HG03135 (cell line): ENCODE measurements at regions not wholly inside any gene's neighbourhood (a gene's known extent, or its start where the extent isn't known, plus 50 kb on each side); places are given as distances from the start of the nearest gene placed in this dataset.
"Not testable (repeated sequence)": the region's sequence is repeated elsewhere in the genome, so short reads cannot be mapped to it uniquely, and the experiment has no call there.

Source experiments
- ATAC-seq: cut with Tn5 transposase; IDR thresholded peaks from one replicate; pipeline ENCODE4 v1.9.1; 2021; ENCODE audit warnings: mild to moderate bottlenecking, moderate library complexity; ENCODE audit not compliant: unreplicated experiment

DNA sequence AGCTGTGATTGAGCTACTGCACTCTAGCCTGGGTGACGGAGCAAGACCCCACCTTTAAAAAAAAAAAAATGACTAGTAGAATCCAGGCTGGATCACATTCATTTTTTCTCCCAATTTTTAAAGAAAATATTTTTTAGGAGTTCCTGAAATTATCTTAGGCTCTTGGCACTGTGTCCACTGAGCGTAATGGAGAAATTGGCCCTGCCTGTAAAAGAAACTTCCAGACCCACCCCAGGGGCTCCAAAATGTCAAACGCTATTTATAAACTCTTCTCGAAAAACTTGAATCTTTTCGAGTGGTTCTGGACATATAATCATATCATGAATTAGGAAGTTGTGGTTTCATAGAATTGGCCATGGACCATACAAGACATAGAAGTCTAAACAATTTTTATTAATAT, 300.2 kb upstream of the RGMA start:
- ATAC-seq = no peak

DNA sequence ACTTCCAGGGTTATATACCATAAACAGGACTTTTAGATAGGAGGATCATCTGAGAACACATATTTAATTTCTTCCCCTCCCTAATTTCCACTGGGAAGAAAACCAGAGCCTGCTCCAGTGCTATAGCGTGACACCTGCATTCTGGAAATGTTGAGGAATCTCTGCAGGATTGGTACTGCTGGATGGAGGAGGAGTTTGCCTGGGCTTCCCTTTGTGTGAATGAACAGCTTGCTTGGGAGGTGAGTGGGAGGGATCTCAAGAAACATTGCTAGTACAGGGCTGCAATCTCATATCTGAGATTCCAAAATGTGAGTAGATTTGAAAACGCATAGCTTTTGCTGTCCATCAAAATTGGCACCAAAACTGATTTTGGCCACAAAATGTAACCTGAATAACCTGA, 295.9 kb upstream of the RGMA start:
- no peak for ATAC-seq

DNA sequence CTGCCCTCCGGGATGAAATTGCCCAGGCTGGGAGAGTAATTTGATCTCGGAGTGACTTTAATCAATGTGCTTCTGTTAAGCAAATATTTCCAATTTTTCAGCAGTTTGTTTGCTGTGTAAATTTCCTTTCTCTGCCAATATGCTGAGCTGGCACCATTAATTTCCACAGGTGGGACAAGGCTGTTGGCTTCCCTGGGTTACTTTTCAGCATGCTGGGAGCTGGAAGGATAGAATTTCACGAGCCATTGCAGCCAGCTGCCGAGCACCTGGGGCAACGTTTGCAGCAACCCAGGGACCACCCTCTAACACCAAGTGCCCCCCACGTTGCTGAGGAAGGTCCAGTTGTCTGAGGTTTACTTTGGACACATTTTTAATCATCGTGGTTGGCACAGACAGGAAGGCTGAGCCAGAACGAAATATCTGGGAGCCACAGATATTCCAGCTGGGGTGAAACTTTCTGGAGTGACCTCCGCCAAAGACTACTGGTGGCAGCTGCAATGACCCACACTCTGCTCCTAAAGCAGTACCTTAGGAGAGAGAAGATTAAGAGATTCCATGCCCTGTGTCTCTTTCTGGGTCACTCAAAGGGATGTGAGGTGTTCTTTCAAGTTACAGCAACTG, 293.3 kb upstream of the RGMA start:
- no peak for ATAC-seq

DNA sequence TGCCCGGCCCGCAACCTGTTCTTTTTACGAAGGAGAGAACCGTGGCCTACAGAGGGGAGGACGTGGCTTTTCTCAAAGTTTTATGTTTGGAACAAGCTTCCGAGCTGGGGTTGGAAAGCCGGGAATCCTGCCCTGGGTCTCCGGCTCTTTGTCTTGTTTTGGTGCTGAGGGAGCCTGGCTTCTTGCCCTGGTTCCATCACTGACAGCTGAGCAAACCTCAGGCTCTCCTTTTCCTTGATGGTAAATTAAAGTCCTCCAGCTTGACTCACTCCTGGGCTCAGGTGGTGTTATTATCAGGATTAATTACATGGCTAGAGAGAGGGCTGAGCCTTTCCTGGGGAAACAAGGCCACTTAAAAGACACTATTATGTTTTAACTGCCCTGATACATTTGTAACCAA, 289.5 kb upstream of the RGMA start:
- ATAC-seq = no peak

DNA sequence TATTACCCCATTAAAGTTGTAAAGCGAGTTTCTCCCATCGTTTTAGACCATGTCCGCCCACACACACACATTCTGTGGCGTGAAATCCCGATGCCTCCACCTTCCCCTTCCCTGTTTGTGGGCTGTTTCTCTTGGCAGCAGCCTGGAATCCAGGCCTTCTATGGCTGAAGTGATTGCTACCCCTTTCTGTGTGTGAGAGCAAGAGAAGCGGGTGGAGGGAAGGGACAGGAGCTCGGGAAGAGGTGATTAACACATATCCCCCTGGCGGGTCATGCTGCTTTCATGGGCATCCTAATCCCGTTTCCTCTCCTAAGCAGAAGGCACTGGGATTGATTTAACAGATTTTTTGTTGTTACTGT, 283.8 kb upstream of the RGMA start:
- no peak for ATAC-seq

DNA sequence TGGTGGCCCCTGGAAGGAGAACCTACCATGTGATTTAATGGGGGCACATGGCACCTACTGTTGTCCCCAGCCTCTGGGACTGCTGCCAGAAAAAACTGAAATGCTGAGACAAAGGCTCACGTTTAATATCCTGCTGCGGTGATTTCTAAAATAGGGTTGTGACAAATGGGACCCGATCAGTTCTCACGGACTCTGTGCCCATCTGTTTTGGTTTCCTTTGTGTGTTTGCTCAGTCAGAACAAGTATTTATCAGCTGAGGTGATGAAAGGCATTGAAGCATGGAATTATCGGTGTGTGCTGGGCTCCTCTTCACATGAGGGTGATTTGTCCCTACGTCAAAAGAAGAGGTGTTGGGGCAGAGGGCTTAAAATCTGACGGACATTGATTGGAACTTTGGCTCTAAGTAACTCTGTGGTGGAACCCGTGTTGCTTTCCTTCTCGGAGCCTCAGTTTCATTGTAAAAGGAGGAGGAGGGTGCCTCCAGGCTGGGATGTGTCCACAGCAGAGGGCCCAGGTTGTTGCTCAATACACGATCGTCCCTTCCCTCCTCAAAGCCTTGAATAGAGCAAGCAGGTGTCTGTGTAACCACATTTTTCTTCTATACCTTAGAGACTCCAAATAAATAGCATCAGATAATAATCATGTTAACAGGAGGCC, 283.3 kb upstream of the RGMA start:
- ATAC-seq = no peak

DNA sequence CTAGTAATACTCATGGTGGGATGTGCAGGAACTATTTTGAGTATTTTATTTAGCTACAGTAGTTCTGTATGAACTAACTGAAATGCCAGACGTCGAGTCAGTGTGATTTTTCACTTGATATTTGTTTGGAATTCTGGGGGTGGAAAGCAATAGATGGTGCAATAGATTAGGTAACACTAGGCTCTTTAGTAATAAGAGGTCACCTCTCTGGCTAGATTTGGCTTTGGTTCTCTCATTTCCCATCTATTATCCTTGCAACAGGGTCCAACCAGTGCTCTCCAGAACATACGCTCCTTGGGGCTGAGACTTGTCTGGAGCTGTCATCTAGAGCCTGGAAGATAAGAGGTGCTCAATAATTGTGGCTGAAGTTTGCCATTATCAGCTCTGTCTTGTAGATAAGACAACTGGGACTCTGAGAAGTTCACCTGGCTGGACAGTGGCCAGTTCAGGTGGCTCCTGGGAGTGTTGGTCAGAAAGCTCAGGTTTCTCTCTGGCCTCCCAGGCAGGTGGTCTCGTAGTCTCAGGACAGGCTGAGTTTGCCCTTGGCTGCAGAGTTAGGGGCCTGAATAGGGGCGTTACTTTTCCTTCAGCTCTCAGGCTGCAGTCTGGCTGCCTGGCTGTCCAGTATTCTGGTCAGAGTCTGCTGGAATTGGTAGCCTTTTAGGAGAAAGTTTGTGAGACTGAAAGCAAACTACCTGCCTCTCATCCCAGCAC, 277.5 kb upstream of the RGMA start:
- no peak for ATAC-seq

DNA sequence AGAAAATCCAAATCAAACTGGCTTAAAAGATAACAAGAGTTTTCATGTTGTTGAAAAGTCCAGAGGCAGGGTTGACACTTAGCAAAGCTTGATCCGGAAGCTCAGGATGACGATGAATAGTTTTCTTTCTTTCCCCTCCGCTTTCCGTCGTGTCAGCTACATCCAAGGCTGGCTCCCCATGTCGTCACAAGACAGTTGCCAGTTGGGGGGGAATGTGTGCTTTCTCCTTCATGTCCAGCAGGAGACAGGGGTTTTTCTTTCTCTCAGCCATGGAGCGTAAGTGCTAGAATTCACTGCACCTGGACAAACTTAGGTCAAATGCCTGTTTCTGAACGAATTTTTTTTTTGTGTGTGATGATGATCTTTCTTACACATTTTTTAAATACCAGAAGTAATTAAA, 273.8 kb upstream of the RGMA start:
- ATAC-seq = no peak

DNA sequence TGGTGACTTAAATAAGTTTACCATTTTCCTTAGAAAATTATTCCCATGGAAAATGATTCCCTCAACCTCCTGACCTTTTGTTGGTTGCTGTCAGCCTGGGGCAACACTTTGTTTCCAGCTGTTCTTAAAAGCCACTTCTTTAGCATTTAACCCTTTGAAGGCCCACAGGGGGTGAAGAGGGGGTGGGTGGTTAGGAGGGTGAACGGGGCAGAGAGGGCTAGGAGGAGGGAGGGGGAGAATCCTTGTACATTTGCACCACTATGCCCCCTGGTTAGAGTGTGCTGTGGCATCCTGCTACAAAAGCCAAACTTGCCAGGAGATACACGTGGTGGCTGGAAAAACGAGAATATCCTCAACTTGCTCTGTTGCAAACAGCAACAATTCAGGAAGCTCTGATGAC, 273.2 kb upstream of the RGMA start:
- no peak for ATAC-seq

DNA sequence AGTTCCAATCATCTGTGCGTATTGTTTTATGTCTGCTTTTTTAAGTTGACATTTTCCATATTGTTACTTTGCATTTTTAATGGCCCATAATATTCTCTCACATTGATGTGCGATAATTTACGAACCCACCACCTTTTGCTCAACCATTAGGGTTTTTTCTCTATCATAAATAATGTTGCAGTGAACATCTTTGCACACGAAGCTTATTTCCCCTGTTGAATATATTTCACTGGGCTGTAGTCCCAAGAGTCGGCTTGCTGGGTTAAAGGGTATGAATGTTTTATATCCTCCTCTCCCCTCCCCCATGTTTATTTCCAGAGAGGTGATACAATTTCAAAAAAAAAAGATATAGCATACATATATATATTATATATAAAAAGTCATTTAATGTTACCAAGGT, 272.7 kb upstream of the RGMA start:
- no peak for ATAC-seq

DNA sequence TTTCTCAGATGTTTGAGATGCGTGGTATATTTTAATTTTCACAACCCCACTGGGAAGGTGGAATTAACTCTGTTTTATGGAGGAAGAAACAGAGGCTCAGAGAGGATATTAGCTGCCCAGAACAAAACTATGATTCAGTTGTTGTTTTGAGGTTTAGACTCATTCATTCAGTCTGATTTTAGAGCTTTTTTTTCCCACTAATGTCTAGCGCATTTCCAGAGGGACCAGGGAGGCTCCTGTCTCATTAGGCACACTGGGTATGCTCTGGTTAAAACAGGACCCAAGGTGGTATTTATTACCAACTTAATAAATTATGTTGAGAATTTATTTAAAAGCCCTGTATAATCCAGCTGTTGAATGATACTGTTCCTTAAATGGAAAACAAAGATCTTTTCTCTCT, 272.0 kb upstream of the RGMA start:
- ATAC-seq = no peak

DNA sequence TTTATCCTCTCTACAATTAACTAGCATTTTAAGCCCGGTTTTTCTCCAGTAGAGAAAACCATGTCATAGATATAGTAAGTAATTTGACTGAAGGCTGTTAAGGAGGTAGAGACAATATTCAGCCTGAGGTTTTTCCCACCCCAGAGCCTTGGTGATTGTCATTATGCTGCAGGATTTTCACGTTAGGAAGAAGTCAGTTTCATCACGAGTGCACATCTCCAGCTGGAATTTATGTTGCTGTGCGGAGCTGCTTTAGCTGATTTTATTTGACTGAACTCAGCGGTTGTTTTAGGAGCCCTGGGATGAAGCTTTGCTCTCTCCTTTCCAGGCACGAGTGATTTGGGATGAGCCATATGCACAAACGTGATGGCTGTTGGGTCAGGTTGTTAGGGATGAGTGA, 271.3 kb upstream of the RGMA start:
- ATAC-seq = no peak

DNA sequence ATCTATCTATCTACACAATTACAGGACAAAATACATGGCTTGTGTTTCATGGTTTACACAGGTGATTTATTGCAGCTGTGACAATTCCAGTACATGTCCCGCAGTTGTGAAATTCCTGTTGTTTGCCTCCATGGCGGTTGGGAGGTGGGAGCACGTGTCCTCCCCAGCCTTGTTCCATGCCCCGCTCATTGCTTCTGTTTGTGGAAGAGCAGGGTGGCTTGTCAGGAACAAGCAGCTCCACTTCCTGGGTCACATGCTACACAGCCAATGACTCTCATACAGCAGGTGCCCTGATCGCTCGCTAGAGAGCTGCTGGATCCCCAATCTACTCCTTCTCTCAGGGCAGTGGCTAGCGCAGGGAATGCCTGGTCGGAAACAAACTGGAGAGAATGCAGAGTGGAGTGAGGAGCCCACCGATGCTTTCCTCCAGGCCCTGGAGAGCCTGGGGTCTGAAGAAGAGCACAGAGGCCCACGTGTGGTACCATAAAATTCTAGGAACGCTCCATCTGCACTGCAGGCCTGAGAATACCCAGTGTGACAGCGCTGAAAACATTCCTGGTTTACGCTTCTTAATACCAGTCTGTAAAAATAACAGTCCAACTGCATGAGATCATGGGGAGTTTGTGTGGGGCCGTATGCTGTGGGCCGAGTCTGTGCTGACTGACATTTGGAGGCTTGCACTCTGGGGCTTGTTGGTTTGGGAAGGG, 270.6 kb upstream of the RGMA start:
- ATAC-seq = no peak

DNA sequence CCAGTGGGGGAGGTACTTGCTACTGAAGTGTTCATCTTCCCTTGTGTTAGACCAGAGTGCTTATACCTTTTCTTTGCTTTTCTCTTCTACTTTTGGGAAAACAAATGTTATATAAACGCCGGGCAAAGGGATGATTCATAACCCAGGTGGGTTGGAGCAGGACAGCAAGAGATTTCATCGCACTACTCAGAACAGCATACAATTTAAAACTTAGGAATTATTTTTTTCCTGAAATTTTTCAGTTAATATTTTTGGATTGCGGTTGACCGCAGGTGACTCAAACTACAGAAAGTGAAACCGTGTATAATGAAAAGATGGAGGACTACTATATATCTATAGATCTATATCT, 270.0 kb upstream of the RGMA start:
- no peak for ATAC-seq

DNA sequence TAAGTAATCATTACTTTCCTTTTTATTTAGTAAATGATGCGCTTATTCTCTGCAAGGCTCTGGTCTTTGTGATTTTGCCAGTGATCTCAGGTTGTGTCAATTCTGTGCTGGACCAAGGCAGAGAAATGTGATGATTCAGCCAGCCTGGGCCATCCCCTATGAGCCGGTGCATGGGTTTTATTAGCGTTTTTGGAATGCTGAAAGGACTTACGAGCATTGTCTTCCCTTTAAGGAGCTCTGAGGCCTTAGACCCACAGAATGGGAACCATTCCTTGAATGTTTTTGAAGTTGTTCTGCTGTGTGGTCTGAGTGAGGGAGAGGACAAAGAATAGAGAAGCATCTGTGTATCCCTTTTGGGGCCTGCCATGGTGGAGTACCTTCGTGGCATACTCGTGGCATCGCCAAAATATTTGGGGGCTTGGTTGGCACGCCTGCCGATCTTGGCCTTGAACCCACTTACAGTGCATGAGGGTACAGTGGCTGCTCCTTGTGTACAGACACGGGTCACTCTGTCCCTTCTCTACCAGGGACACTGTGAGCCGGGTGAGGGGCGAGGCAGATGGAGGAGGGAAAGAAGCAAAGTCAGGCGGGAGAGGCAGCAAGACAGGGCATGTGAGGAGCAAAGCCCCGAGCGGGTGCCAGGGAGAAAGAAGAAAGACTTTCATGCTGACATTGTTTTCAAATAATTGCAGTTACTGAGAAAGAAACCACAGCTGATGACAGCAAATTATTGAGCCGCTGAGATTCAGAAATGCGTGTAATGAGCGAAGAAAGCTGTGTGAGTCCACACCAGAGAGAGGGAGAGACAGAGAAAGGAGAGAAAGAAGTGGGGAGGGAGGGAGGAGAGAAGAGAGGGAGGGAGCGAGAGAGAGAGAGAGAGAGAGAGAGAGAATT, 269.4 kb upstream of the RGMA start:
- no peak for ATAC-seq

DNA sequence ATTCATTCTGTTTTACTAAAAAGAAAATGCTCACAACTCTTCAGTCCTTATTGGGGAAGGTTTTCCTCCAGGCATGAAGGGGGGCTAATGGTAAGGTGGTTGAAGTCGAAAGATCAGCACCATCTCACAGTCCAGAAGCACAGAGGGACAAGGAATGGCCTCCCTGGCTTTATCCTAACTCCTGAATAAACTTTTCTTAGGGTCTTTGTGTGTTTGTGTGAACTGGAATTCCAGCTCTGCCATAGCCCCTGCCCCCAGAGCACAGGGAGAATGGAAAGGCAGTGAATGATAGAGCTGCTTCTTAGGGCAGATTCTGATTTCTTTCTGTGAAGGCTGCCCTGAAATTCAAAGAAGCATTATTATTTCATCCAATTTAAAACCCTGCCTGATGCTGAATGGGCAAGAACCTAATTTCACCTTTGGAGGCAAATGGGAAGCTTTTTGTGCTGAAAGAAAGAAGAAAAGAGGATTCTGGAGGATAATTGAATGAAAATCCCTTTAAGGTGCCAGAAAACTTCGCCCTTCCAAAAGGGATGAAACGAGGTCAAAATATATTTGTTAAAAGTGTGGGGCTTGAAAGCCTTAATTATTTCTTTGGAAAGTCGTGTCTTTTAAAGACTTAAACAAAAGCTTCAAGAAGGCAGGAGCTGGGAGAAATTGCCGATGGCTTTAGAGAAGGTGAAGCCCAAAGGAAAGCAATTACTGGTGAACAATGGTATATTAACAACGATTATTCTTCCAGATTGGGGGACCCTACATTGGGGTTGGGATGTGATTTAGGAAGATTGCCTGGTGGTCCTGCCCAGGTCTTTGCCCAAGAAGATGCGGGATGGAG, 259.9 kb upstream of the RGMA start:
- ATAC-seq = no peak

DNA sequence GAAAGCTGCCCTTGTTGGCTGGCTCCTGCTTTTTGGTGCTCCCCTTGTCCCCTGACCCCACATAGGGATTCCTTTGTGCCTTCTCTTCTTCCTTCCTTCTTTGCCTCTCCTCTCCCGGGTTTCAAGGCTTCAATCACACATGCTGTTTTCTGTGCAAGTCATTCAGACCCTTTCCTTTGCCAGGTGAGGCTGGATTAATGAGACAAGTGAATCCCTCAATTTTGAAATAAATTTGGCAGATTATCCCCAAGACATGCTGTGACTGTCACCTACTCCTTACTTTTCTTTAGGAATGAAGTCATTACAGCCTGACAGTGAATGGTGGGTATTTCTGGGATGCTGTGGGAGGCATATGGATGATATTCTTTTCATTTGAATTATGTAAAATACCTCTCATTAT, 259.0 kb upstream of the RGMA start:
- no peak for ATAC-seq

DNA sequence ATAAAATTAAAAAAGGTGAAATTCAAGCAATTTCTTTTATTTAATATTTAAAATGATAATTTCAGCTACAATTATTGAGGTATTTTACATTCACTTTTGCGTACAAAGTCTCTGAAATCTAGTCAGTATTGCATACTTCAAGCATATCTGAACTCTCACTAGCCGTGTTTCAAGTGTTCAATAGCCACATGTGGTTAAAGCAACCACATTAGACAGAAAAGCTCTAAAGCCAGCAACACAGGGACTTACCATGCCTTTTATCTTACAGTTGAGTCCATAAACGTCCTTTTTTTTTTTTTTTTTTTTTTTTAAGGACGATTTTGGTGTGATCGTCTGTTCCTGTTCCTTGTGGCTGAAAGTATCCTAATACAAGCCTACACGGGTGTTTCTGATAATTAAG, 257.0 kb upstream of the RGMA start:
- ATAC-seq = no peak

DNA sequence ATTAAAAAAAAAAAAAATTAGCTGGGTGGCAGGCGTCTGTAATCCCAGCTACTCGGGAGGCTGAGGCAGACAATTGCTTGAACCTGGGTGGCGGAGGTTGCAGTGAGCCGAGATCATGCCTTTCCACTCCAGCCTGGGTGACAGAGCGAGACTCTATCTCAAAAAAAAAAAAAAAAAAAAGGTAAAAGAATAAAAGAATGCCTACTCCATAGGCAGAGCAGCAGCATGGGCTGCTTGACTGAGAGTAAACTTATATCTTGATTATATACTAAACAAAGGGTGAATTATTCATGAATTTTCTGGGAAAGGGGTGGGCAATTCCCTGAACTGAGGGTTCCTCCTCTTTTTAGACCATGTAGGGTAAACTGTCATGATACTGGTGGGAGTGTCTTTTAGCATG, 254.4 kb upstream of the RGMA start:
- not testable (repeated sequence) for ATAC-seq

DNA sequence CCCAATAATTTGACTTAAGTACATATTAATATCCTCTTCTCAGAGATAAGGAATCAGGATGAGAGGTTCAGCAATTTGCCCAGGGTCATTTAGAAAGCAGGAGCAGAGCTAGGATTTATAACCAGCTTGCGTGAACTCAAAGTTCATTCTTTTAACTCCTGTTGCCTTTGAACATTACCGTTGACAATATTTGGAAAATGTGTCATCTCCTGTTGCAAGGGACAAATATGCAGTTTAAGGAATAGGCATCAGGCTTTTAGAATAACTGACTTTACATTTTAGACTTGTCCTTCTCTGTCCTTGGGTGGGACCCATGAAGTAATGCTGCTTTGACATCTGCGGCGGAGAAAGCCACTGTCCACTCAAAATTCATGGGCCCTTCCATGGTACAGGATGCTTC, 252.2 kb upstream of the RGMA start:
- no peak for ATAC-seq
